Left lobe of liver (tissue), 2 donors: ENCODE measurements at regions not wholly inside any gene's neighbourhood (a gene's known extent, or its start where the extent isn't known, plus 50 kb on each side); places are given as distances from the start of the nearest gene placed in this dataset.
"Not testable (repeated sequence)": the region's sequence is repeated elsewhere in the genome, so short reads cannot be mapped to it uniquely, and the experiment has no call there.

Source experiments
- ATAC-seq: fragments of 200-7000 bp; cut with Tn5 transposase; one replicate; pipeline ENCODE4 v1.9.1; 2020; ENCODE audit warnings: mild to moderate bottlenecking, moderate library complexity
- DNase-seq: peaks from one replicate; pipeline ENCODE4 v3.0.0-alpha.2; 2020; ENCODE audit warnings: low spot score
- donor health status: DM: no; HTN: no; CAD: no; lungs with moderate emphysema.
- donor health status: DM: no; HTN: yes; CAD: no.

DNA sequence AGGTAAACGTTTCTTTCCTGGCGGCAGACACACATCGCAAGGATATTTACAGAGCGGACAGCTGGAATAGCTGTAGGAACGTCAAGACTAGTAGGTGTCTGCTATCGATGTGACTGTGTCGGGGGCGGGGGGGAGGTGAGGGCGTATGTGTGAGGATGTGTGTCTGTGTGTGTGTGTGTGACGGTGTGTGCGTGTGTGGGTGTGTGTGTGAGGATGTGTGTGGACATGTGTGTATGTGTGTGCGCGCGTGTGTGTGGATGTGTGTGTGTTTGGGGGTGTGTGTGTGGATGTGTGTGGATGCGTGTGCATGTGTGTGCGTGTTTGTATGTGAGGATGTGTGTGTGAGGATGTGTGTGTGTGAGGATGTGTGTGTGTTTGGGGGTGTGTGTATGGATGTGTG is 55.4 kb downstream of the PNMA6F start:
- DNase-seq, ATAC-seq: not testable (repeated sequence)

- ATAC-seq: peak; percentile 85
- DNase-seq: not testable (repeated sequence)
Measured at GRCh38 chrX:153260468-153260867, 61.1 kb downstream of the PNMA6F start.

- not testable (repeated sequence) for DNase-seq, ATAC-seq
Measured at GRCh38 chrX:153253239-153253638, 68.3 kb downstream of the PNMA6F start.

DNA sequence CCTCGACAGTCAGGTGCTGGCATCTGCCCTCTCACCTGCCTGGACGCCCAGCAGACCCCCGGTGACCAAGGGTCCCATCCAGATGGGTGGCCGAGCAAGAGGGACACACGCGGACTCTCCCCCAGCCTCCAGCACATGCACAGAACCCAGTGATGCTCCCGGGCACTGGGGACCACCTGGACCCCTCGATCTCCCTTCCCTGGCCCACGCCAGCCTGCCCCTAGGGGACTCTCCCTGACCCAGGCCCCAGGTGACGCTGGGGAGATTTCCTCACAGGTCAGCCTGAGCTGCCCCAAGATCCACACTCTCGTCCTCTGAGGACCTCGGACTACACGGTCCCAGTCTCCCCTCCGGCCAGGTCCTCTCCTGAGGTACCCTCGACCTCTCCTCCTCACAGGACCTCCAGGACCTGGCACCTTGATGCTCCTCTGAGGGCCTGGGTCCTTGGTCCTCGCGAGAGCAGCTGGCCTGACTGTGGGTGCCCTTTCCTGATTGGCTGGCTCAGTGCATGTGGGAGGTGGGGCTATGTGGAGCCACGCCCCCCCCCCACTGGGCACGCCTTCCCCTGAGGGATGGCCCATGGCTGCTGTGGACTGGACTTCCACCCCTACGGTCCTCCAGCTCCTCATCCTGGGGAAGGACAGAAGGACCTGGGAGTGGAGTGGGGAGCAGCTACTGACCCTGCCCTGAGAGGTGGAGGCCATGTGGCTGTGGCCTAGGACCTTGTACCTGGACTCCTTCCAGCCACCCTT is 69.0 kb downstream of the PNMA6F start:
- not testable (repeated sequence) for ATAC-seq, DNase-seq

DNA sequence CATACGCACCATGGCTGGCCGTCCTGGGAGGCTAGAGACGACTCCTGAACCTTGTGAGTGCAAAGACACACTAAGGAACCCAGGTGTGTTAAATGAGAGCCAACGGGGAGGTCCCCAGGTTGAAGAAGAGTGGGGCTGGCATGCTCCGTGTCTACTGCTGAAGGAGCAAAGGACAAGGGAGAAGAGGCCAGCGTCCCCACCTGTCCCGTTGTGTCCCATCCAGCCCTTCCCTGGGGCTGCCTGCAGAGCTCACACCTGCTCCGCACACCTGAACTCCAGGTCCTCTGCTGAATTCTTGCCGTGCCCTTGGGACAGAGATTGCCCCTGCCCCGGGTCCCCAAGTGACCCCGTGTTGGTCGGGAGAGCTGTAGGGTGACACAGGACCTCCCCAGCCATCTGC is 69.6 kb downstream of the PNMA6F start:
- ATAC-seq, DNase-seq: not testable (repeated sequence)

GRCh38 chrX:153250762-153251161 is 70.8 kb downstream of the PNMA6F start:
- not testable (repeated sequence) for ATAC-seq, DNase-seq

- DNase-seq (no peak), ATAC-seq (no peak)
Measured at GRCh38 chrX:153245288-153245731, 66.2 kb downstream of the MAGEA1 start.

DNA sequence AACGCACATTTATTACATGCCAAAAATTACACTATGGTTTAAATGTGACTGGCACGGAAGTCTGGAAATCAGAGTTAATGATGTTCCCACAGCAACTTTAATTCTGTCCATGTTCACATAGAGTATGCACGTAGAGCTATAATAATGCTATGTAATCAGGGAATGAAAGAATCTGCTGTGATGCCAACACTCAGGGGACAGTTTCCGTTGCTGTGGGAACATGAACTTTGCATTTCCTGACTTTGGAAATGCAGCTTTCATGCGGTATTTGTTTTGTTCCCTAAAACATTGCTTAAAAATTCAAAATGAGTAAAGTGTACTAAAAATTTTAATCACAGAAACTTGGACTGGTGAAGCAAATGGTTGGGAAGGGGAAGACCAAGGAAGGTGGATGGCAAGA is 65.7 kb downstream of the MAGEA1 start:
- ATAC-seq: no peak

GRCh38 chrX:153238361-153238760 is 59.3 kb downstream of the MAGEA1 start:
- DNase-seq: no peak
- no peak for ATAC-seq

More for the DNA sequence above, 65.7 kb downstream of the MAGEA1 start:
- DNase-seq: no peak
